WTC11 (cell line): ENCODE measurements at regions not wholly inside any gene's neighbourhood (a gene's known extent, or its start where the extent isn't known, plus 50 kb on each side); places are given as distances from the start of the nearest gene placed in this dataset.

Source experiments
- CREB1 ChIP-seq: sonication (generic); formaldehyde crosslinking; IDR thresholded peaks from 2 replicates; pipeline ENCODE4 v1.8.0; 2023; ENCODE audit warnings: mild to moderate bottlenecking, missing genetic modification reagents
- EMX1 ChIP-seq: fragments of 250-450 bp; sonication (Bioruptor Pico); IDR thresholded peaks from 2 replicates; pipeline ENCODE4 v1.8.0; 2021; ENCODE audit warnings: mild to moderate bottlenecking
- ESRRA ChIP-seq: sonication (generic); formaldehyde crosslinking; IDR thresholded peaks from 2 replicates; pipeline ENCODE4 v1.8.1; 2022; ENCODE audit warnings: mild to moderate bottlenecking, missing genetic modification reagents, borderline replicate concordance
- FOXJ3 ChIP-seq: sonication (generic); formaldehyde crosslinking; IDR thresholded peaks from 2 replicates; pipeline ENCODE4 v1.9.0; 2021; ENCODE audit warnings: missing genetic modification reagents, mild to moderate bottlenecking, borderline replicate concordance
- GTF2I ChIP-seq: fragments of 250-450 bp; sonication (Bioruptor Pico); conservative IDR thresholded peaks from 2 replicates; pipeline ENCODE4 v1.4.0; 2021; ENCODE audit warnings: mild to moderate bottlenecking
- KAT7 ChIP-seq: sonication (generic); formaldehyde crosslinking; IDR thresholded peaks from 2 replicates; pipeline ENCODE4 v1.8.1; 2023; ENCODE audit warnings: missing genetic modification reagents, mild to moderate bottlenecking, borderline replicate concordance
- NFE2L1 ChIP-seq: sonication (generic); formaldehyde crosslinking; IDR thresholded peaks from 2 replicates; pipeline ENCODE4 v1.8.1; 2023; ENCODE audit warnings: missing genetic modification reagents
- SP1 ChIP-seq: sonication (generic); formaldehyde crosslinking; conservative IDR thresholded peaks from 2 replicates; pipeline ENCODE4 v1.8.1; 2022; ENCODE audit warnings: missing genetic modification reagents
- TP53 ChIP-seq: sonication (generic); formaldehyde crosslinking; IDR thresholded peaks from 2 replicates; pipeline ENCODE4 v1.8.1; 2023; ENCODE audit warnings: mild to moderate bottlenecking, missing genetic modification reagents
- ZNF232 ChIP-seq: sonication (generic); formaldehyde crosslinking; IDR thresholded peaks from 2 replicates; pipeline ENCODE4 v1.8.0; 2022; ENCODE audit warnings: mild to moderate bottlenecking, missing genetic modification reagents
- TF ChIP-seq, protein P1 (sequence below): fragments of 200-600 bp; IDR thresholded peaks from 2 replicates; pipeline ENCODE4 v1.8.0; 2022; ENCODE audit warnings: antibody characterized with exemption
- TF ChIP-seq, protein P2 (sequence below): sonication (generic); formaldehyde crosslinking; IDR thresholded peaks from 2 replicates; pipeline ENCODE4 v1.8.1; 2023; ENCODE audit warnings: mild to moderate bottlenecking, missing genetic modification reagents, moderate library complexity
- TF ChIP-seq, protein P3 (sequence below): sonication (generic); formaldehyde crosslinking; conservative IDR thresholded peaks from 2 replicates; pipeline ENCODE4 v1.8.1; 2022; ENCODE audit warnings: mild to moderate bottlenecking, missing genetic modification reagents
- TF ChIP-seq, protein P4 (sequence below): sonication (generic); formaldehyde crosslinking; IDR thresholded peaks from 2 replicates; pipeline ENCODE4 v1.8.1; 2022; ENCODE audit warnings: mild to moderate bottlenecking, moderate library complexity, missing genetic modification reagents

DNA sequence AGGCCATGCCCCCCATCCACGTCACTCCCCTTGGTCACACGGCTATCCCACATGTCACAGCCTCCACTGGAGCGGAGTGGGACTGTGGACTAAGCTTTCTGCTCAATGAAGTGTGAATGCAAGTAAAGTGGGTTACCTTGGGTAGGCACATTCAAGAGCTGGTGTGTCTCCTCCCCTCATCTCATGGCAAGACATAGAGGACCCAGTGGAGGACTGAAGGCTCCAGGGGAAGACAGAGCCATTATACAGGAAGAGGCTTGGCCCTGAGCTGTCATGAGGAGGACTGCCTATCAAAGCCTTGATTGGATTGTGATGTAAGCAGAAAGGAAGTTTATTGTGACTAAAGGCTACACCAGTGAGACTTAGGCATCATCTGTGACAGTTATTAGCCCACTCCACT, 129.2 kb upstream of the CCL2 start:
- TF ChIP-seq CREB1 (CRISPR knock-in tag) (no peak), TP53 (no peak), SP1 (CRISPR knock-in tag) (no peak), ZNF232 (CRISPR knock-in tag) (no peak), KAT7 (CRISPR knock-in tag) (no peak), FOXJ3 (CRISPR knock-in tag) (no peak), GTF2I (CRISPR knock-in tag) (no peak), NFE2L1 (no peak), EMX1 (CRISPR knock-in tag) (no peak), ESRRA (CRISPR knock-in tag) (no peak)
- TF ChIP-seq, protein P1, sequence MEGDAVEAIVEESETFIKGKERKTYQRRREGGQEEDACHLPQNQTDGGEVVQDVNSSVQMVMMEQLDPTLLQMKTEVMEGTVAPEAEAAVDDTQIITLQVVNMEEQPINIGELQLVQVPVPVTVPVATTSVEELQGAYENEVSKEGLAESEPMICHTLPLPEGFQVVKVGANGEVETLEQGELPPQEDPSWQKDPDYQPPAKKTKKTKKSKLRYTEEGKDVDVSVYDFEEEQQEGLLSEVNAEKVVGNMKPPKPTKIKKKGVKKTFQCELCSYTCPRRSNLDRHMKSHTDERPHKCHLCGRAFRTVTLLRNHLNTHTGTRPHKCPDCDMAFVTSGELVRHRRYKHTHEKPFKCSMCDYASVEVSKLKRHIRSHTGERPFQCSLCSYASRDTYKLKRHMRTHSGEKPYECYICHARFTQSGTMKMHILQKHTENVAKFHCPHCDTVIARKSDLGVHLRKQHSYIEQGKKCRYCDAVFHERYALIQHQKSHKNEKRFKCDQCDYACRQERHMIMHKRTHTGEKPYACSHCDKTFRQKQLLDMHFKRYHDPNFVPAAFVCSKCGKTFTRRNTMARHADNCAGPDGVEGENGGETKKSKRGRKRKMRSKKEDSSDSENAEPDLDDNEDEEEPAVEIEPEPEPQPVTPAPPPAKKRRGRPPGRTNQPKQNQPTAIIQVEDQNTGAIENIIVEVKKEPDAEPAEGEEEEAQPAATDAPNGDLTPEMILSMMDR, result no peak
- TF ChIP-seq, protein P2, sequence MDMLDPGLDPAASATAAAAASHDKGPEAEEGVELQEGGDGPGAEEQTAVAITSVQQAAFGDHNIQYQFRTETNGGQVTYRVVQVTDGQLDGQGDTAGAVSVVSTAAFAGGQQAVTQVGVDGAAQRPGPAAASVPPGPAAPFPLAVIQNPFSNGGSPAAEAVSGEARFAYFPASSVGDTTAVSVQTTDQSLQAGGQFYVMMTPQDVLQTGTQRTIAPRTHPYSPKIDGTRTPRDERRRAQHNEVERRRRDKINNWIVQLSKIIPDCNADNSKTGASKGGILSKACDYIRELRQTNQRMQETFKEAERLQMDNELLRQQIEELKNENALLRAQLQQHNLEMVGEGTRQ, result no peak
- TF ChIP-seq, protein P3, sequence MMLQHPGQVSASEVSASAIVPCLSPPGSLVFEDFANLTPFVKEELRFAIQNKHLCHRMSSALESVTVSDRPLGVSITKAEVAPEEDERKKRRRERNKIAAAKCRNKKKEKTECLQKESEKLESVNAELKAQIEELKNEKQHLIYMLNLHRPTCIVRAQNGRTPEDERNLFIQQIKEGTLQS, result no peak
- TF ChIP-seq, protein P4, sequence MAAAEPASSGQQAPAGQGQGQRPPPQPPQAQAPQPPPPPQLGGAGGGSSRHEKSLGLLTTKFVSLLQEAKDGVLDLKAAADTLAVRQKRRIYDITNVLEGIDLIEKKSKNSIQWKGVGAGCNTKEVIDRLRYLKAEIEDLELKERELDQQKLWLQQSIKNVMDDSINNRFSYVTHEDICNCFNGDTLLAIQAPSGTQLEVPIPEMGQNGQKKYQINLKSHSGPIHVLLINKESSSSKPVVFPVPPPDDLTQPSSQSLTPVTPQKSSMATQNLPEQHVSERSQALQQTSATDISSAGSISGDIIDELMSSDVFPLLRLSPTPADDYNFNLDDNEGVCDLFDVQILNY, result no peak
